Neural progenitor cell (in vitro differentiated cells): ENCODE measurements at regions not wholly inside any gene's neighbourhood (a gene's known extent, or its start where the extent isn't known, plus 50 kb on each side); places are given as distances from the start of the nearest gene placed in this dataset.

Experiments used
- CTCF ChIP-seq: fragments of 200-600 bp; sonication (generic); IDR thresholded peaks from 2 replicates; pipeline ENCODE4 v1.5.1; 2017; ENCODE audit warnings: antibody characterized with exemption, mild to moderate bottlenecking
- EZH2 ChIP-seq: fragments of 200-600 bp; sonication (generic); IDR thresholded peaks from 2 replicates; pipeline ENCODE4 v1.6.1; 2017; ENCODE audit warnings: antibody characterized with exemption, mild to moderate bottlenecking, moderate library complexity
- EZH2phosphoT487 ChIP-seq: fragments of 200-600 bp; sonication (generic); IDR thresholded peaks from 2 replicates; pipeline ENCODE4 v1.6.1; 2017; ENCODE audit warnings: antibody characterized with exemption

GRCh38 chr21:35783721-35784120 lies 276.6 kb downstream of the SETD4 start:
- no peak for TF ChIP-seq CTCF
- no peak for TF ChIP-seq EZH2
- no peak for TF ChIP-seq EZH2phosphoT487
